ENCODE measurements at regions not wholly inside any gene's neighbourhood (a gene's known extent, or its start where the extent isn't known, plus 50 kb on each side); places are given as distances from the start of the nearest gene placed in this dataset.
A peak's percentile ranks its signal among the peaks of the same experiment; 100 is the strongest.

DNA sequence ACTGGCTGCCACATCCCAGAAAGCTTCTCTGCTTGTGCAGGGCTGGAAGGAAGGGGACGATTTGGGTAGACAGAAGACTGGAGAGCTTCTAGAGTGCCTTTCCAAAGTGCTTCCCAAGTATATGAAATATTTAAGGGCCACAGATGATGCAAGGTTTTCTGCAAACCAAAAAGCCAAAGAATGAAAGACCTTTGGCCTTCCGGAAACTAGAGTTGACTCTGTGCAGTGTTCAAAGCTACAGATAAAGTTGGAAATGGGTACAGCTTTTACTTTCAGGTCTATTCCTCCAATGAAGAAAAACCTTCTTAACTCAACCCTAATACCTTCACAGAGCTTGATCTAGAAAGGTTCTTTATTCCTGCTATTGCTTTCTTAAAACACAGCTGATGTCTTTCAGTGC is 253.0 kb upstream of the KLHL29 start:
- FAIRE-seq (no peak), DNase-seq (no peak), ATAC-seq (no peak)
- Histone ChIP-seq H3K4me3 (no peak overlapping the region), H3K27me3 (no peaks in the 10 kb centered on the region), H3K27ac (no peak overlapping the region), H3K4me1 (peaks cover 0 to 9% (median 5%) of the 10 kb centered on the region in 3 donors), H3K9me3 (no peaks in the 10 kb centered on the region), H3K36me3 (no peaks in the 10 kb centered on the region)
- TF ChIP-seq, protein P1, sequence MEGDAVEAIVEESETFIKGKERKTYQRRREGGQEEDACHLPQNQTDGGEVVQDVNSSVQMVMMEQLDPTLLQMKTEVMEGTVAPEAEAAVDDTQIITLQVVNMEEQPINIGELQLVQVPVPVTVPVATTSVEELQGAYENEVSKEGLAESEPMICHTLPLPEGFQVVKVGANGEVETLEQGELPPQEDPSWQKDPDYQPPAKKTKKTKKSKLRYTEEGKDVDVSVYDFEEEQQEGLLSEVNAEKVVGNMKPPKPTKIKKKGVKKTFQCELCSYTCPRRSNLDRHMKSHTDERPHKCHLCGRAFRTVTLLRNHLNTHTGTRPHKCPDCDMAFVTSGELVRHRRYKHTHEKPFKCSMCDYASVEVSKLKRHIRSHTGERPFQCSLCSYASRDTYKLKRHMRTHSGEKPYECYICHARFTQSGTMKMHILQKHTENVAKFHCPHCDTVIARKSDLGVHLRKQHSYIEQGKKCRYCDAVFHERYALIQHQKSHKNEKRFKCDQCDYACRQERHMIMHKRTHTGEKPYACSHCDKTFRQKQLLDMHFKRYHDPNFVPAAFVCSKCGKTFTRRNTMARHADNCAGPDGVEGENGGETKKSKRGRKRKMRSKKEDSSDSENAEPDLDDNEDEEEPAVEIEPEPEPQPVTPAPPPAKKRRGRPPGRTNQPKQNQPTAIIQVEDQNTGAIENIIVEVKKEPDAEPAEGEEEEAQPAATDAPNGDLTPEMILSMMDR (IDR thresholded peaks at IDR 0.05): no peak
- 86 to 91% methylated on average over 2 of the region's 2 CpGs for WGBS, 2 donors
- intact Hi-C loops (cut with DNase I): no loop called here

DNA sequence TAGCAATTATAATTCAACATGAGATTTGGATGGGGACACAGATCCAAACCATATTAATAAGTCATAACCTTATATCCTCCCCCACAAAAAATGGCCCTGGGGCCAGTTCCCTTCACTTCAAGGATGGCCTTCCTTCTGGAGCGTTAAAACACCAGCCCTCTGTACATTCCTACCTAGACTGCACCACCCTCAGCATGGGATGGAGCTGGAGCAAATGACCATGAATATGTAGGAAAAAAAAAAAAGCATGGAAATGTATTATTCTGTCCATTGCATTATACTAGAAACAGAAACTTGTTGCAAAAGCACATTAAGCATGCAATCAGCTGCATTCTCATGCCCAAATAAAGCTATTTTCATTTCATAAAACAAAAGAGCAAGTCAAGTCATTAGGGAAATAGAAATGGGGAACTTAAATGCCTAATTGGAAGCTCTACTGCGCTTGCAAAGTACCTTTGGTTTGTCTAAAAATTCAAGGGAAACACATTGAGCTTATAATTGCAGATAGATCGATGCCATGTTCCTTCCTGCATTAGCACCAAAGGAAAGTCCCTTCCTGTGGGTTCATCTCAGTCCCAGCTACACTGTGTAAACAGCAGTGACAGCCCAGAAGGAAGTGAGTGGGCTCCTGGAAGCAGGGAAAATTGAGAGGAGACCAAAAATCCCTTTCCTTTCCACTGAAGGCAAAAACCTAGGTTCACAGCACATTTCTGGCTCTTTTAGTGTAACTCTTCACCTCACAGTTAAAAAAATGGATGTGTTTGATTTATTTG is 252.0 kb upstream of the KLHL29 start:
- Histone ChIP-seq H3K4me3 (no peak overlapping the region), H3K4me1 (peaks cover 0 to 3% (median 3%) of the 10 kb centered on the region in 3 donors), H3K9me3 (no peaks in the 10 kb centered on the region), H3K36me3 (no peaks in the 10 kb centered on the region), H3K27ac (no peak overlapping the region), H3K27me3 (no peaks in the 10 kb centered on the region)
- no peak for DNase-seq
- peak in 3 of 4 donors; percentile 36 to 56 (median 49) for ATAC-seq
- intact Hi-C loops (cut with DNase I): no loop called here
- FAIRE-seq: no peak
- 75 to 80% methylated on average over 3 of the region's 3 CpGs for WGBS, 2 donors
- TF ChIP-seq, protein P1 (IDR thresholded peaks at IDR 0.05): no peak

DNA sequence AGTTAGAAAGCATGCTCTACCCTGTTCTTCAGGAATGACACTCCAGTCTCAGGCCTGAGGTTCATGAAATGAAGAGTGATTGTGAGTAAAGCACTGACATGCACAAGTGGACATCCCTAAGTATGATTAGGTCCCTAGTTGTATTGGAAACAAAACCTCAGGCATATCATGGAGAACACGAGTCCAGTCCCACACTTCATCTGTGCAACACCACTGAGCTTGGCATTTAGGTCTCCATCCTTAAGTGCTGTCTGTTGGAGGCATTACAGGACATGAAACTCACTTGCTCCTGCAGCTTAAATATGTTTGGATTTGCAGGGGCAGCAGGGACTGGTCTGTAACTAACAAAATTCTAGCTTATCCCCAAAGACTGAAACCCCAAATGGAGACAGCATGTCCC is 250.3 kb upstream of the KLHL29 start:
- TF ChIP-seq, protein P1 (IDR thresholded peaks at IDR 0.05): no peak
- DNase-seq: no peak
- H3K27me3 ChIP-seq: no peaks in the 10 kb centered on the region
- no peak for FAIRE-seq
- H3K4me3 ChIP-seq: no peak overlapping the region
- WGBS, 2 donors: 86 to 100% methylated on average over 1 of the region's 1 CpG
- intact Hi-C loops (cut with DNase I): no loop called here
- no peaks in the 10 kb centered on the region for H3K9me3 ChIP-seq
- no peak for ATAC-seq
- no peaks in the 10 kb centered on the region for H3K4me1 ChIP-seq
- no peak overlapping the region for H3K27ac ChIP-seq
- H3K36me3 ChIP-seq: no peaks in the 10 kb centered on the region

DNA sequence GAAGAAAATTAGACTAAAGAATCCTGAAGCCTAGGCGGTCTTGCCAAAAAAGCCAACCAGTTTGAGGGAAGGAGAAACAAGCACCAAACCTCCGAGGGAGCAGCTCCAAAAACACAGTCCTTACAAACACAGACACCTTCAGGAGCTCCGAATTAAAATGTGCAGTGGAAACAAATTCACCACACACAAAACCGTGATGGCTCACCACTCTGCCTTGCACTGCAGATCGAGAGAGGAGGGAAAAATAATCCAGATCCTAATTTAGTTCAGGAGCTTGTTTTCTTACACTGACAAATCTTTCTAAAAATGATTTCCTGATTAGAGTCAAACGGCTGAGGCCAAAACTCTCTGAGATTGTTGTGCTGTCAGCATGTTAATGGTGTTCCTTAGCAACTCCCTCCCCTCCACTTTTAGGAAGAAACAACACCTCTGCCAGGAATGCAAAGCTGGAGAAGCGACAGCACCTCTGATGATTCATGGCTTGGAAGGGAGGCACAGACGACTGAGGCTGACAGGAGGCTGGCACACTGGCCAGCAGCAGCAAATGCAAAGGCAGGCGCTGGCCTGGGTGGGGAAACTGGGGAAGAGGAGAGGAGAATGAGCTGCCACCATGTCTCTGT is 249.4 kb upstream of the KLHL29 start:
- Histone ChIP-seq H3K27ac (no peak overlapping the region), H3K36me3 (no peaks in the 10 kb centered on the region), H3K27me3 (no peaks in the 10 kb centered on the region), H3K4me1 (no peaks in the 10 kb centered on the region), H3K9me3 (no peaks in the 10 kb centered on the region), H3K4me3 (no peak overlapping the region)
- 47 to 49% methylated on average over 9 of the region's 9 CpGs for WGBS, 2 donors
- intact Hi-C loops (cut with DNase I): no loop called here
- DNase-seq (no peak), ATAC-seq (peak; percentile 43 to 77 (median 54)), FAIRE-seq (no peak)
- TF ChIP-seq, protein P1 (IDR thresholded peaks at IDR 0.05): no peak

DNA sequence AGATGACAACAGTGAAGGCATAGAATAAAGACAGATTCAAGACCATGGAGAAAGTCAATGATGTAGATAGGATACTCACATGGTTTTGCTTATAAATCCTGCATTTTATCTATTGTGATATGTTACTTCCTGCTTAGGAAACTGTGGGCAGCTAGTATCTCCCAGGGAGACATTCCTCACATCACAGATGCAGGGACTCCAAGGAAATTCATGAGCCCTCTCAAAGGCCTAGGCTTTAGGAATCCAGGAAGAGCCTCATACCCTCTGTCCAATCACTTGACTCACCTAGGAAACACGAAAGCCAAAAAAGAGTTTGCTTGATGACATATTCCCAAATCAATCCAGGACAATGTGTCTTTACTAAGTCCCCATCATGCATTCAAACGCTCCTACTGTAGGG is 247.8 kb upstream of the KLHL29 start:
- WGBS, 2 donors: 83 to 88% methylated on average over 2 of the region's 2 CpGs
- H3K4me1 ChIP-seq: no peaks in the 10 kb centered on the region
- TF ChIP-seq, protein P1 (IDR thresholded peaks at IDR 0.05): no peak
- H3K27me3 ChIP-seq: no peaks in the 10 kb centered on the region
- H3K36me3 ChIP-seq: no peaks in the 10 kb centered on the region
- no peak for ATAC-seq
- FAIRE-seq: no peak
- H3K4me3 ChIP-seq: no peak overlapping the region
- intact Hi-C loops (cut with DNase I): no loop called here
- no peak overlapping the region for H3K27ac ChIP-seq
- no peak for DNase-seq
- H3K9me3 ChIP-seq: no peaks in the 10 kb centered on the region

Data from pancreas (tissue), 10 donors.